ENCODE measurements at regions not wholly inside any gene's neighbourhood (a gene's known extent, or its start where the extent isn't known, plus 50 kb on each side); places are given as distances from the start of the nearest gene placed in this dataset.

GRCh38 chr16:66081775-66082366 lies 284.6 kb upstream of the CDH5 start:
- Histone ChIP-seq H3K9me3 (ENCODE audit: low read depth) (no peaks in the 10 kb centered on the region), H3K27ac (no peak overlapping the region), H4K20me1 (ENCODE audit: insufficient read depth, poor library complexity, severe bottlenecking) (no peaks in the 10 kb centered on the region), H3K9me2 (replicated peaks; ENCODE audit: insufficient read depth) (no peaks in the 10 kb centered on the region), H3K79me2 (no peaks in the 10 kb centered on the region), H3K27me3 (no peaks in the 10 kb centered on the region), H3K4me3 (no peak overlapping the region), H3K36me3 (replicated peaks; ENCODE audit: insufficient read depth, low read depth) (no peaks in the 10 kb centered on the region), H3K4me1 (ENCODE audit: insufficient read depth) (no peaks in the 10 kb centered on the region), H2AFZ (no peak overlapping the region), H3K4me2 (no peak overlapping the region)
- DNase-seq (ENCODE audit: low spot score): peak; percentile 34
- WGBS (ENCODE audit: low lambda C conversion rate, missing lambda C conversion rate): 52% methylated on average over 5 of the region's 5 CpGs
- no peak for TF ChIP-seq EZH2 (IDR thresholded peaks at IDR 0.05; ENCODE audit: borderline replicate concordance)
- TF ChIP-seq, protein P1, sequence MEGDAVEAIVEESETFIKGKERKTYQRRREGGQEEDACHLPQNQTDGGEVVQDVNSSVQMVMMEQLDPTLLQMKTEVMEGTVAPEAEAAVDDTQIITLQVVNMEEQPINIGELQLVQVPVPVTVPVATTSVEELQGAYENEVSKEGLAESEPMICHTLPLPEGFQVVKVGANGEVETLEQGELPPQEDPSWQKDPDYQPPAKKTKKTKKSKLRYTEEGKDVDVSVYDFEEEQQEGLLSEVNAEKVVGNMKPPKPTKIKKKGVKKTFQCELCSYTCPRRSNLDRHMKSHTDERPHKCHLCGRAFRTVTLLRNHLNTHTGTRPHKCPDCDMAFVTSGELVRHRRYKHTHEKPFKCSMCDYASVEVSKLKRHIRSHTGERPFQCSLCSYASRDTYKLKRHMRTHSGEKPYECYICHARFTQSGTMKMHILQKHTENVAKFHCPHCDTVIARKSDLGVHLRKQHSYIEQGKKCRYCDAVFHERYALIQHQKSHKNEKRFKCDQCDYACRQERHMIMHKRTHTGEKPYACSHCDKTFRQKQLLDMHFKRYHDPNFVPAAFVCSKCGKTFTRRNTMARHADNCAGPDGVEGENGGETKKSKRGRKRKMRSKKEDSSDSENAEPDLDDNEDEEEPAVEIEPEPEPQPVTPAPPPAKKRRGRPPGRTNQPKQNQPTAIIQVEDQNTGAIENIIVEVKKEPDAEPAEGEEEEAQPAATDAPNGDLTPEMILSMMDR (IDR thresholded peaks at IDR 0.05; ENCODE audit: poor library complexity): no peak
- TF ChIP-seq EZH2phosphoT487 (IDR thresholded peaks at IDR 0.05; ENCODE audit: low read depth, severe bottlenecking, unreplicated experiment): no peak

DNA sequence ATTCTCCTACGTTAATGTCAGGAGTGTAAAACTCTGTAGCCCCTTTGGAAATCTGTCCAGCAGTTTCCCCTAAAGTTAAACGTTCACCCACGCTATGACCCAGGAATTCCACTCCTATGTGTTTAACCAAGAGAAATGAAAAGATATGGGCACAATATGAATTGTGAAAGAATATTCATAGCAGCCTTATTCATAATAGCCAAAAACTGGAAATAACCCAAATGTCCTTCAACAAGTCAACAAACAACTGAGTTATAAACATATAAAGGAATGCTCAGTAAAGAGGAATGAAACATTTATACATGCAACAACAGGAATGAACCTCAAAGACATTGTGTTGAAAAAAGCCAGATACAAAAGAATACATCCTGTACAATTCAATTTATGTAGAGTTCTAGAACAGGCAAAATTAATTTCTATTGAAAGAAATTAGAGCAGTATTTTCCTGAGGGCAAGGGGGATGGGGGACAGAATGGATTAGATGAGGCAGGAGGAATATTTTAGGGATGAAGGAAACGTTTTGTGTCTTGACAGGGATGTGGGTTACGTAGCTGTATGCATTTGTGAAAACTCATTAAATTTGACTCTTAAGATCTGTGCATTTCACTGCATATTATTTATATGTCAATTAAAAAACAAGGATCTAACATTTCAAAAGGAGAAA lies 286.7 kb upstream of the CDH5 start:
- WGBS (ENCODE audit: low lambda C conversion rate, missing lambda C conversion rate): 72% methylated on average over 5 of the region's 5 CpGs
- DNase-seq (ENCODE audit: low spot score): no peak
- Histone ChIP-seq H3K4me1 (ENCODE audit: insufficient read depth) (no peaks in the 10 kb centered on the region), H3K9me3 (ENCODE audit: low read depth) (no peaks in the 10 kb centered on the region), H2AFZ (no peak overlapping the region), H3K27ac (no peak overlapping the region), H3K27me3 (no peaks in the 10 kb centered on the region), H3K36me3 (replicated peaks; ENCODE audit: insufficient read depth, low read depth) (no peaks in the 10 kb centered on the region), H4K20me1 (ENCODE audit: insufficient read depth, poor library complexity, severe bottlenecking) (no peaks in the 10 kb centered on the region), H3K4me3 (no peak overlapping the region), H3K9me2 (replicated peaks; ENCODE audit: insufficient read depth) (no peaks in the 10 kb centered on the region), H3K4me2 (no peak overlapping the region), H3K79me2 (no peaks in the 10 kb centered on the region)
- TF ChIP-seq, protein P1 (IDR thresholded peaks at IDR 0.05; ENCODE audit: poor library complexity): no peak
- no peak for TF ChIP-seq EZH2phosphoT487 (IDR thresholded peaks at IDR 0.05; ENCODE audit: low read depth, severe bottlenecking, unreplicated experiment)
- TF ChIP-seq EZH2 (IDR thresholded peaks at IDR 0.05; ENCODE audit: borderline replicate concordance): no peak

- TF ChIP-seq, protein P1 (IDR thresholded peaks at IDR 0.05; ENCODE audit: poor library complexity): no peak
- TF ChIP-seq EZH2phosphoT487 (IDR thresholded peaks at IDR 0.05; ENCODE audit: low read depth, severe bottlenecking, unreplicated experiment): no peak
- no peak for TF ChIP-seq EZH2 (IDR thresholded peaks at IDR 0.05; ENCODE audit: borderline replicate concordance)
- no peaks in the 10 kb centered on the region for H3K9me3 ChIP-seq (ENCODE audit: low read depth)
- peak; percentile 71 for DNase-seq (ENCODE audit: low spot score)
- H2AFZ ChIP-seq: no peak overlapping the region
- no peak overlapping the region for H3K4me3 ChIP-seq
- no peaks in the 10 kb centered on the region for H4K20me1 ChIP-seq (ENCODE audit: insufficient read depth, poor library complexity, severe bottlenecking)
- no peaks in the 10 kb centered on the region for H3K79me2 ChIP-seq
- no peaks in the 10 kb centered on the region for H3K9me2 ChIP-seq (replicated peaks; ENCODE audit: insufficient read depth)
- no peaks in the 10 kb centered on the region for H3K27me3 ChIP-seq
- H3K4me2 ChIP-seq: peak overlapping the region; percentile 34
- 77% methylated on average over 6 of the region's 6 CpGs for WGBS (ENCODE audit: low lambda C conversion rate, missing lambda C conversion rate)
- H3K4me1 ChIP-seq (ENCODE audit: insufficient read depth): peaks cover 13% of the 10 kb centered on the region
- peak overlapping the region; percentile 53 for H3K27ac ChIP-seq
- H3K36me3 ChIP-seq (replicated peaks; ENCODE audit: insufficient read depth, low read depth): no peaks in the 10 kb centered on the region
Measured at GRCh38 chr16:66070140-66070917, 296.2 kb upstream of the CDH5 start.
